HL-60 (cell line): ENCODE measurements at regions not wholly inside any gene's neighbourhood (a gene's known extent, or its start where the extent isn't known, plus 50 kb on each side); places are given as distances from the start of the nearest gene placed in this dataset.

Source experiments
- DNase-seq, 2 experiments: peaks; one replicate each; pipeline ENCODE4 v3.0.0-alpha.2; 2010 to 2020; ENCODE audit warnings: low read depth in 1 of 2, low spot score in 1 of 2
- H3K27ac ChIP-seq: fragments of 250-450 bp; sonication (Bioruptor Pico); replicated peaks from 2 replicates; pipeline ENCODE4 v1.5.1; 2020; ENCODE audit warnings: mild to moderate bottlenecking, moderate library complexity
- H3K27me3 ChIP-seq: fragments of 250-450 bp; sonication (Bioruptor Pico); 2 replicates; pipeline ENCODE4 v1.5.1; 2021; ENCODE audit warnings: mild to moderate bottlenecking, moderate library complexity; ENCODE audit not compliant: insufficient read depth, poor library complexity, severe bottlenecking
- H3K4me3 ChIP-seq: replicated peaks from 2 replicates; pipeline ENCODE4 v1.5.1; 2011; ENCODE audit warnings: mild to moderate bottlenecking, control low read depth, low read length; ENCODE audit not compliant: insufficient read depth
- GABPA ChIP-seq: IDR thresholded peaks from 2 replicates; pipeline ENCODE4 v1.6.1; 2012; ENCODE audit warnings: low read depth
- POLR2AphosphoS5 ChIP-seq: IDR thresholded peaks from 2 replicates; pipeline ENCODE4 v1.6.1; 2012; ENCODE audit warnings: low read depth
- SPI1 ChIP-seq: IDR thresholded peaks from 2 replicates; pipeline ENCODE4 v1.6.1; 2012; ENCODE audit warnings: low read depth, mild to moderate bottlenecking, borderline replicate concordance
- TF ChIP-seq, protein P1 (sequence below): IDR thresholded peaks from one replicate; pipeline ENCODE4 v1.5.1; 2011; ENCODE audit warnings: low read length, control low read depth, inconsistent platforms; ENCODE audit not compliant: insufficient read depth
- TF ChIP-seq, protein P2 (sequence below): IDR thresholded peaks from 2 replicates; pipeline ENCODE4 v1.6.1; 2012; ENCODE audit warnings: low read depth; ENCODE audit not compliant: insufficient replicate concordance

DNA sequence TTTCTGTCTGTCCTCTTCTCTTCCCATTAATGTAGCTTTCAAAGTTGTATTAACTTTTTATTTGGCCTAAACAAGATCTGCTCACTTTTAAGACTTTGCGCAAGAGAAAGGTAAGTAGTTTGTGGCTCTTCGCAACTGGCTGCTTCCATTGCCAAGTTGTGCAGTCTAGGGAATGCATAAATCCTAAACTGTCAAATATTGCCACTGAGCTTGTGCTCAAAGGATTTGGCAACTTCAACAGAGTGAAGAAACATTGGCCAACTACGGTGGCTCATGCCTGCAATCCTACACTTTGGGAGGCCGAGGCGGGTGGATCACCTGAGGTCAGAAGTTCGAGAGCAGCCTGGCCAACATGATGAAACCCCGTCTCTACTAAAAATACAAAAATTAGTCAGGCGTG lies 826.4 kb downstream of the EPHA4 start:
- DNase-seq = no peak
- TF ChIP-seq, protein P1, sequence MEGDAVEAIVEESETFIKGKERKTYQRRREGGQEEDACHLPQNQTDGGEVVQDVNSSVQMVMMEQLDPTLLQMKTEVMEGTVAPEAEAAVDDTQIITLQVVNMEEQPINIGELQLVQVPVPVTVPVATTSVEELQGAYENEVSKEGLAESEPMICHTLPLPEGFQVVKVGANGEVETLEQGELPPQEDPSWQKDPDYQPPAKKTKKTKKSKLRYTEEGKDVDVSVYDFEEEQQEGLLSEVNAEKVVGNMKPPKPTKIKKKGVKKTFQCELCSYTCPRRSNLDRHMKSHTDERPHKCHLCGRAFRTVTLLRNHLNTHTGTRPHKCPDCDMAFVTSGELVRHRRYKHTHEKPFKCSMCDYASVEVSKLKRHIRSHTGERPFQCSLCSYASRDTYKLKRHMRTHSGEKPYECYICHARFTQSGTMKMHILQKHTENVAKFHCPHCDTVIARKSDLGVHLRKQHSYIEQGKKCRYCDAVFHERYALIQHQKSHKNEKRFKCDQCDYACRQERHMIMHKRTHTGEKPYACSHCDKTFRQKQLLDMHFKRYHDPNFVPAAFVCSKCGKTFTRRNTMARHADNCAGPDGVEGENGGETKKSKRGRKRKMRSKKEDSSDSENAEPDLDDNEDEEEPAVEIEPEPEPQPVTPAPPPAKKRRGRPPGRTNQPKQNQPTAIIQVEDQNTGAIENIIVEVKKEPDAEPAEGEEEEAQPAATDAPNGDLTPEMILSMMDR = no peak
- TF ChIP-seq GABPA (no peak), SPI1 (no peak), POLR2AphosphoS5 (no peak)
- TF ChIP-seq, protein P2, sequence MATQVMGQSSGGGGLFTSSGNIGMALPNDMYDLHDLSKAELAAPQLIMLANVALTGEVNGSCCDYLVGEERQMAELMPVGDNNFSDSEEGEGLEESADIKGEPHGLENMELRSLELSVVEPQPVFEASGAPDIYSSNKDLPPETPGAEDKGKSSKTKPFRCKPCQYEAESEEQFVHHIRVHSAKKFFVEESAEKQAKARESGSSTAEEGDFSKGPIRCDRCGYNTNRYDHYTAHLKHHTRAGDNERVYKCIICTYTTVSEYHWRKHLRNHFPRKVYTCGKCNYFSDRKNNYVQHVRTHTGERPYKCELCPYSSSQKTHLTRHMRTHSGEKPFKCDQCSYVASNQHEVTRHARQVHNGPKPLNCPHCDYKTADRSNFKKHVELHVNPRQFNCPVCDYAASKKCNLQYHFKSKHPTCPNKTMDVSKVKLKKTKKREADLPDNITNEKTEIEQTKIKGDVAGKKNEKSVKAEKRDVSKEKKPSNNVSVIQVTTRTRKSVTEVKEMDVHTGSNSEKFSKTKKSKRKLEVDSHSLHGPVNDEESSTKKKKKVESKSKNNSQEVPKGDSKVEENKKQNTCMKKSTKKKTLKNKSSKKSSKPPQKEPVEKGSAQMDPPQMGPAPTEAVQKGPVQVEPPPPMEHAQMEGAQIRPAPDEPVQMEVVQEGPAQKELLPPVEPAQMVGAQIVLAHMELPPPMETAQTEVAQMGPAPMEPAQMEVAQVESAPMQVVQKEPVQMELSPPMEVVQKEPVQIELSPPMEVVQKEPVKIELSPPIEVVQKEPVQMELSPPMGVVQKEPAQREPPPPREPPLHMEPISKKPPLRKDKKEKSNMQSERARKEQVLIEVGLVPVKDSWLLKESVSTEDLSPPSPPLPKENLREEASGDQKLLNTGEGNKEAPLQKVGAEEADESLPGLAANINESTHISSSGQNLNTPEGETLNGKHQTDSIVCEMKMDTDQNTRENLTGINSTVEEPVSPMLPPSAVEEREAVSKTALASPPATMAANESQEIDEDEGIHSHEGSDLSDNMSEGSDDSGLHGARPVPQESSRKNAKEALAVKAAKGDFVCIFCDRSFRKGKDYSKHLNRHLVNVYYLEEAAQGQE = no peak

DNA sequence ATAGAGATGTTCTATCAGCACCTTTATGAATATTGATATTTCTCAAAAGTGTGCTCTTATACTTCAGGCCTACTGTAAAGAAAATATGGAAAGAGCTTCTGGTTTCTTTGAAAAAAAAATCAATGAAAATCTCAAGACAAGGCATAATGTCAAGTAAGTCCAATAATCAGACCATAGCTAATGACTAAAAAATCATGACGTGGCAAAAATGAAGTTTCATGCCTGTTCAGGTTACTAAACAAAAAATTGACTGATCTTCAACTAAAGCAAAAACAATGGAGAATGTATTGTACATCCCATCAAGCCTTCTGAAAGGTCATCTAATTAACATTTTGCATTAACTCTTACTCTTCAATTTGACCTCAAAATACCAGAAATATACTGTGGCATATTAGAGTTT lies 824.4 kb downstream of the EPHA4 start:
- TF ChIP-seq GABPA (no peak), POLR2AphosphoS5 (no peak), SPI1 (no peak)
- TF ChIP-seq, protein P2 = no peak
- TF ChIP-seq, protein P1 = no peak
- H3K4me3 ChIP-seq = no peak overlapping the region
- H3K27me3 ChIP-seq = no peaks in the 10 kb centered on the region
- no peak for DNase-seq
- H3K27ac ChIP-seq = no peak overlapping the region

More for the DNA sequence above, 826.4 kb downstream of the EPHA4 start:
- Histone ChIP-seq H3K27ac (no peak overlapping the region), H3K4me3 (no peak overlapping the region), H3K27me3 (no peaks in the 10 kb centered on the region)

DNA sequence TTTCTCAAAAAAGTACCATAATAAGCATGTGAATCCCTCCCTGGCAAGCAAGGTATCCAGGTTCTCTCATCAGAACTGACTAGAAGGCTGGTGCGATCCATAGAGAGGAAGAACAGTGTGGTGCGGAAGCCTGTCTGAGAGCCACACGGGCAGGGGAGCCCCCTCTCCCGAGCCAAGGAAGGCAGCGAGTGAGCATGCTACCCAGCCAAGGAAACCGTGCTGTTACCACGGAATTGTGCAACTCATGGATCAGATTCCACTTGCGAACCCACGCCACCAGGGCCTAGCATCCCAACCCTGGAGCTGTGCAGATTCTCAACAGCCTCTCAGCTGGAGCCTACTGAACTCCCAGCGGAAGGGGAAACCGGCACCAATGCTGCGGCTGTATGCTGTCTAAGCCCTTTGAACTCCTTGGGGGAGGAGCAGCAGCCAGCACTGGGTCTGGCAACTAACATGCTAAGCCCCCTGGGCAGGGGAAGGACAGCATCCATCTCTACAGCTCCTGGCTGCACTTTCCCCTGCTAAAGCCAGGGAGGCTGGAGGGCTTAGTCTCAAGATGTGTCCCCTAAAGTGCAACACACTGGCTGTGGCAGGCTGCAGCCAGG lies 823.1 kb downstream of the EPHA4 start:
- no peaks in the 10 kb centered on the region for H3K27me3 ChIP-seq
- no peak overlapping the region for H3K4me3 ChIP-seq
- H3K27ac ChIP-seq = no peak overlapping the region
- DNase-seq = no peak
- TF ChIP-seq SPI1 (no peak), GABPA (no peak), POLR2AphosphoS5 (no peak)
- TF ChIP-seq, protein P1 = no peak
- TF ChIP-seq, protein P2 = no peak
